NCI-H524 (cell line): ENCODE measurements at regions not wholly inside any gene's neighbourhood (a gene's known extent, or its start where the extent isn't known, plus 50 kb on each side); places are given as distances from the start of the nearest gene placed in this dataset.
A peak's percentile ranks its signal among the peaks of the same experiment; 100 is the strongest.

Source experiments
- DNase-seq, 2 experiments: peaks; one replicate each; lab custom pipeline; 2025; lab: John Stamatoyannopoulos, UW

- no peak for DNase-seq
Observed at GRCh38 chr13:62663767-62664166, 1248.1 kb upstream of the PCDH20 start.

- DNase-seq, result no peak
Observed at GRCh38 chr13:62659365-62659764, 1243.7 kb upstream of the PCDH20 start.

- DNase-seq, result no peak
Observed at GRCh38 chr13:62653371-62653770, 1237.7 kb upstream of the PCDH20 start.

- peak; percentile 43 to 87 for DNase-seq
Observed at GRCh38 chr13:62643799-62644524, 1228.3 kb upstream of the PCDH20 start.

- DNase-seq, result no peak
Observed at GRCh38 chr13:62643007-62643483, 1227.4 kb upstream of the PCDH20 start.

- DNase-seq, result no peak
Observed at GRCh38 chr13:62635161-62635560, 1219.5 kb upstream of the PCDH20 start.

- no peak for DNase-seq
Observed at GRCh38 chr13:62633448-62633847, 1217.8 kb upstream of the PCDH20 start.

DNA sequence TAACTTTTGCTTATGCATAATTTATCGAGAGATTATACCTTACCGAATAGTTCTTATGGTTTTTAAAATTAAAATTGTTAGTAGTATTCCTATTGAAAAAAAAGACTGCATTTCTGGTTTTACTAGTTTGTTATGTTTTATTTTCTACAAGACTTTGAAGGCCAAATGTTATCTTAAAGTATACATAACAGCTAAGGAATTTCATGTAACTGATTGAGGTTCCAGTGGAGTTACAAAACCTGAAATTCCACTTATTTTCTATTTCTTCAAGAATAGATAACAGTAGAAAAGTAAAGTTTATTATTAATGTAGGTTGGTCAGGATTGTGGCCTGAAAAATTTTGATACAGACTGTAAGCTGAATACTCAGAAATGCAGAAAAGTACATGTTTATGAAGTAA, 1216.0 kb upstream of the PCDH20 start:
- DNase-seq, result no peak

- no peak for DNase-seq
Observed at GRCh38 chr13:62631124-62631523, 1215.5 kb upstream of the PCDH20 start.

DNA sequence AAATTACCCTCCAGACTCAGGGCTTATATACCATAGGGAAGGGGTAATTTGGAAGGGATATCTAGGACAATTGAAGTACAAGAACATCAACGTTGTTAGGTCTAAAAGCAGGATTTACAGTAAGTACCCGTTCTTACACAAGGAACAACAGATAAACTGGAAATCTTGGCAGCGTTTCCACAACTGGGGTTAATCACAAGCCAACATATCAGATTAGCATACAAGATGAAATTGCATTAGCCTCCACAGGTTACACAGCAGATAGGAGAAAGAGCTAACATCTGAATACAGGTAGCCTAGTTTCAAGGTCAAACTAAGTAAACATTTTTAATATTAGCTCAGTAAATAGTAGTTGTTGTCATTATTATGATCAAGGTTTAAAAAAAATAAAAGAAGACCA, 1214.0 kb upstream of the PCDH20 start:
- DNase-seq, result no peak

- DNase-seq, result no peak
Observed at GRCh38 chr13:62627226-62627625, 1211.6 kb upstream of the PCDH20 start.

DNA sequence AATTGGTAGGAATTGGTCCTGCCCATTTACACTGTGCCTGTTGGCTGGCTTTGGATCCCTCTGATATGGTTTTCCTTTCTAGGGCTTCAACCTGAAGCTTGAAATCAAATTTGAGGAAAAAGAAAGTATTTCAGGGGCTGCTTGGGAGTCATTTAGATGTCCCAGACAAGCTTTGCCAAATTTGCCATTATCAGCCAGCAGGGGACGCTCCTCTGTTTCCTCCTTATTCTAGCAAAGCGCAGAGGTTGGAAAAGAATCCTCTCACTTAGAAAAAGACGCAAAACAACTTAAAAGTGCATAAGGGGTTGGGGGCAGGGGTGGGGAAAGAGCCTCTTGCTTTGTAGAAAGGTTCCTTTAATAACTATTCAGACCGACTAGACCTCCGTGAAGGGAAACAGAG, 1211.1 kb upstream of the PCDH20 start:
- no peak for DNase-seq

DNA sequence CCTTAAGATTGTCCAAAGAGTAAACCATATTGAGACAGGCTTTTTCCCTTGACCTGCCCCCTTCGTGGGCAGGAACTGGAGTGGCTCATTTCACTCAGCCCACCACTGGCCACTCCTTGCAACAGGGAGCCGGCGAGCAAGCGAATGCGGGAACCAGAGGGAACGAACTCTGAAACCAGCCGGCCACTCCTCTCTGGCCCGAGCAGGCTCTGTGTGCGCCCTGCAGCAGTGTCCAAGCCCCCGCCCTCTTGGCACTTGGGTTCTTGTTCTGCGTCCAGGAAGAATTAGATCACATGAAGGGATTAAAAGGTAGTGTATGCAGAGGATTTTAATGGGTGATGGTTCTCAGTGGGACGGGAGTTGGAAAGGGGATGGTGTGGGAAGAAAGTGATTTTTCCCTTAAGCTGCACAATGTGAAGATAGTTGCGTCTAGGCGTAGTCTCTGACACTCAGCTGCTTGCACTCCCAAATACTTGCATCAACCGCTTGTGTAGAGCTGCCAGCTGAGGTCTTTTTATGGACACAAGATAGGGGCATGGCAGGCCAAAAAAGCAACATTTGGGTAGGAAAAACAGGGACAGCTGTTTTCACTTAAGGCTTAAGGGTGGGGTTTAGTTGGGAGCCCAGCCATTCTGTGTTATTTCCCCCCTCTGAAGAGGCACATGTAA, 1209.7 kb upstream of the PCDH20 start:
- DNase-seq, result peak in 1 of 2 experiments; percentile 47

GRCh38 chr13:62613819-62614218, 1198.2 kb upstream of the PCDH20 start:
- no peak for DNase-seq

DNA sequence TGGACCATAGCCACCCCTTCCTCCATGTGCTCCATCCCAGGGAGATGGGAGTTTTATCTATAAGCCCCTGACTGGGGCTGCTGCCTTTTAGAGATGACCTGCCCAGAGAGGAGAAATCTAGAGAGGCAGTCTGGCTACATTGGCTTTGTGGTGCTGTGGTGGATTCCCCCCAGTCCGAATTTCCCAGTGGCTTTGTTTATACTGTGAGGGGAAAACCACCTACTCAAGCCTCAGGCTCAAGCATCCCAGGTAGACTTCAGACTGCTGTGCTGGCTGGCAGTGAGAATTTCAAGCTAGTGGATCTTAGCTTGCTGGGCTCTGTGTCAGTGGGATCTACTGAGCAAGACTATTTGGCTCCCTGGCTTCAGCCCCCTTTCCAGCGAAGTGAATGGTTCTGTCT, 1195.7 kb upstream of the PCDH20 start:
- DNase-seq, result no peak

GRCh38 chr13:62598708-62599107, 1183.1 kb upstream of the PCDH20 start:
- DNase-seq, result no peak

DNA sequence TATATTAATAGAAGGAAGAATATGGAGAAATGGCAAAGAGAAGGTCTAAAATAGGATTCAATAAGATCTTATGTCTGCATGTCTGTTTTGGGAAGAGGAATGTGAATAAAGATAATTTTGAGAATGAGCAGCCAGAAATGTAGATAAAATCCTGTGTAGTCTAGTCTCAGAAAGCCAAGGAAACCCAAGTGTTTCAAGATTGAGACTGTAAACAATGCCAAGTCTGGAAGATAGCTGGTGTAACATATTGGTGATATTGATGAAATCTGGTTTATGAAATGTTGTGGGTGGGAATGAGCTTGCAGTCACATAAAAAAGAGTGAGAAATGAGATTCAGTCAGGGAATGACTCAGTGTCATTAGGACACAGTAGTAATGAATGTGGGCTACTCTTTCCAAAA, 1180.3 kb upstream of the PCDH20 start:
- no peak for DNase-seq

- DNase-seq, result no peak
Observed at GRCh38 chr13:62593804-62594203, 1178.2 kb upstream of the PCDH20 start.

GRCh38 chr13:62583466-62583865, 1167.8 kb upstream of the PCDH20 start:
- no peak for DNase-seq

- no peak for DNase-seq
Observed at GRCh38 chr13:62578402-62578801, 1162.8 kb upstream of the PCDH20 start.

GRCh38 chr13:62564770-62565169, 1149.1 kb upstream of the PCDH20 start:
- no peak for DNase-seq

GRCh38 chr13:62563251-62563650, 1147.6 kb upstream of the PCDH20 start:
- DNase-seq, result no peak

GRCh38 chr13:62556978-62557377, 1141.3 kb upstream of the PCDH20 start:
- DNase-seq, result no peak

GRCh38 chr13:62551588-62551987, 1135.9 kb upstream of the PCDH20 start:
- no peak for DNase-seq
